GM18508 (cell line): ENCODE measurements at regions not wholly inside any gene's neighbourhood (a gene's known extent, or its start where the extent isn't known, plus 50 kb on each side); places are given as distances from the start of the nearest gene placed in this dataset.
"Not testable (repeated sequence)": the region's sequence is repeated elsewhere in the genome, so short reads cannot be mapped to it uniquely, and the experiment has no call there.

Experiments
- ATAC-seq: cut with Tn5 transposase; IDR thresholded peaks from one replicate; pipeline ENCODE4 v1.9.1; 2021; ENCODE audit warnings: moderate number of reproducible peaks; ENCODE audit not compliant: insufficient read depth, unreplicated experiment

DNA sequence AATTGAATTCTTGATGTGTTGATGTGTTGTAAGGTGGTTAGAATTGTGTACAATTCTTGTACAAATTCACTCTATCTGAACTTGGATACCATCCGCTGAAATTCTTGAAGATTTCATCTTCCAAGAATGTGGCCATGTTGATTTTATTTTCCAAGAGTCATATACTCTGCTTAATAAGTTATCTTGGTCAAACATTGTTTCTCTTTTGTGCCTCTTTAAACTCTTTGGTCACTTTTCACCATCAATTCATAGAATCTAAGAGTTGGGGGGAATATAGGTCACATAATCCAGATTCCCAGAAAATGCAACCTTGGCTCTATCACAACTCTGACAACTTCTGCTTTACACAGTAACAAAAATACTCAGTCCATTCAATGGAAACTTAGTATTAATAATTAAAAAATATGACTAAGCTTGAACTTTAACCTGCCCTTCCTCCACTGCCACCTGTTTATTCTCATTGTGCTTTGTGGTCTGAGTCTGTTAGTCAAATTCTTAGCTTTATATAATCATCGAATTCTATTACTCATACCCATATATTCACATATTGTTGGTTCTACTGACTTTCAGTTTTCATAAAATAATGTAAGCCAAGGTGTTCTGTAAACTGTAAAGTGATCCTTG lies 373.2 kb downstream of the LMO7 start:
- ATAC-seq: peak; percentile 92

DNA sequence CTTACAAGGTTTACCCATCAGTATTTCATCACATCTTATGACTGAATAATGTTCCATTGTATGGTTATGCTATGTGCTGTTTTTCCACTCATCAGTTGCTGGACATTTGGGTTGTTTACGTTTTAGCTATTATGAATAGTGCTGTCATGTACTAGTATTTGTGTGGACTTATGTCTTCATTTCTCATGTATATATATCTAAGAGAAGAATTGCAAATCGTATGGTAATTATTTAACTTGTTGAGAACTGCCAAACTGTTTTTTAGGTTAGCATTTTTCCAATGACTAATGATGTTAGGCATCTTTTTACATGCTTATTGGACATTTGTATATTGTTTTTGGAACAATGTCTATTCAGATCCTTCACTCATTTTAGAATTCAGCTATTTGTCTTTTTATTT lies 368.3 kb downstream of the LMO7 start:
- no peak for ATAC-seq

DNA sequence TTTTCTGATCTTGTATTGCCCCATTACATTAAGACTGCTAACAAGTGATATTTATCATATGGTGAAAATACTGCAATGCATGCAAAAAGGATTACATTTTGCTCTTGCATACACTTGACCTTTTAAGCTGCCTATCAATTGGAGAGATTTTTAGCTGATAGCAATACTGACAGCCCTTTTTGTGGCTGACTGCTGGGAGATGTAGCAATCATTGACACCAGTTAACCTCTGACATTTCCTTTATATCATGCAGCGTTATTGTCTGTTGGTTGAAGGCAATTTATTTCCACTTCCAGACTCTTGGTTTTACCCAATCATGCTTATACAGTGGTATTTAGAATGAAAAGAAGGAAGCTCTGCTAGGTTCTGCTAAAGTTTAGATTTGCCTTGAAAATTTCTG lies 364.0 kb downstream of the LMO7 start:
- ATAC-seq: no peak

DNA sequence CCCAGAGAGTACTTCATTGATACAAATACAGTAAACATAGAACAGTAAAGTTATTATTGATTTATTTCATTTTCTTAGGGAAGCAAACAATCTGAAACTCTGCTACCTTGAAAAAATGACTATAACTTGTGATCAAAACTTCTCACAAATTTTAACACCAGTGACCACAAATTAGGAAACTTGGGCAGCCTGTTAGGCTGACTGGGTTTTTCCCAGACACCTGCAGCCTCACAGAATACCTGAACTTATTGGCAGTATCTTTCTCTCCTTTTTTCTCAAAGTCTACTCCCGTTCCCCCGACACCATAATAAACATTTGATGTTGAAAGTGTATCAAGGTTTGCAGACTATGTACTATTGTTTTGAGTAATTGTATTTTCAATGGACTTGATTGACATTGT lies 360.5 kb downstream of the LMO7 start:
- ATAC-seq: no peak

DNA sequence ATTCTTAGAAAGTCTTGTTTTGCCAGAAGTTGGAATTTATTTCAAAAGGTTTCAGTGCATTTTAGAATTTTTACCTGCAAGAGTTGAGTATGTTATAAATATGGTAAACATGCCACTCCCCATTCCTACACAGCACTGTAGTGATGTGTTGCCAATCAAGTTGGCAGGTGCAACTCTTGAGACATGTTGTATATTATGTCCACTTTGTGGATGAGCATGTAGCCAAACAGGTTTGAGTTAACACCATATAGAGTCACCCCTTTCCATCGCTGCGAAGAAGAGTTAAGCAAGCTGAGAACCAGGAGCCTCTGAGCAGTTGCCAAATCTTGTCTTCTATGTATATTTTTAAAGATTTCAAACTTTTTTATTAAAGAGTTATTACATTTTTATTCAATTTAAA lies 359.8 kb downstream of the LMO7 start:
- no peak for ATAC-seq

DNA sequence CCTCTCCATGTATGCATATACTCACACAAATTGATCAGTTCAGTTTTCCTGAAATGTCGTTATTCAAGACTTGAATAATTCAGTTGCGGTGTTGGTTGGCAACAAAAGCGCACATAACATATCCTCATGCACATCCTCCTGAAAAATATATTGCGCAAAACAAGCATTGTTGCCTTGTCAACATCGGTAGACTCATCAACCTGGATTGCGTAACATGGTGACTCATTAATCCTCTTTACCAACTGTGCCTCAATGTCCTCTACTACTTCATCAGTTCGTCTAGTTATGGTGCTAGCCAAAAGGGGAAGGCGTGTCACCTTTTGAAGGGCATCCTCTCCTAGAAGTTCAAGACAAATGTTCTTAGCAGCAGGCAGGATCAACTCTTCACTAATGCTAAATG lies 357.7 kb downstream of the LMO7 start:
- no peak for ATAC-seq

DNA sequence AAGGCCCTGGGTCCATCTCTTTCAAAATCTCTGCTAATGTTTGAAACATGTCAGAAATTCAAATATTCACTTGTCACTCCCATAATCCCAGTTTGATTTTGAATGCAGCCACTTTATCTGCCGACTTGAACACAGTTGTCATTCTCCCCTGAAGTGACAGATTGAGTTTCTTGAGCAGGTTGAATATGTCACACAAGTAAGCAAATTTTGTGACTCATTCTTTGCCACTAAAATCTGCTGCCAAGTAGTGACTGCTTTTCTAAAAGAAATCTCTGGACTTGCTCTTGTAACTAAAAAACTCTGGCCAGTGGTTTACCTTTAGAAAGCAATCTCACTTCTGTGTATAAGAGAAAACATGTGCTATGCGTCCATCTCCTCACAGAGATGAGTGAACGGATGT lies 357.1 kb downstream of the LMO7 start:
- ATAC-seq: no peak

DNA sequence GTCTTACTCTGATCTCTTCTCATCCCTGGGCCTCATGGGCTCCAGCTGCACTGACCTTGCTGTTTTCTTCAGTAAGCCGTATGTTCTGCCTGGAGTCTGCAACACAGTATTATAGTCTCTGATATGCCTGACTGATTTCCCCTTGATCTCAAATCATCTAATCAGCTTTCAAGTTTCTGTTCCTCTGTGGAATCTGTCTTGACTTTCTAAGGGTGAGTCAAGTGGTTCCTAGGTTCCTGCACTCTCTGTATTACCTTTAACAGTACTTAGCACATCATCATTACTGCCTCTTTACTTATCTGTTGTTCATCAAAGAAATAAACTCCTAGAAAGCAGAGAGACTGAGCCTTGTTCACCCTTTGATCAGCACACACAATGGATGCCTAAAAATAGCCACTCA lies 350.7 kb downstream of the LMO7 start:
- ATAC-seq: peak; percentile 99

DNA sequence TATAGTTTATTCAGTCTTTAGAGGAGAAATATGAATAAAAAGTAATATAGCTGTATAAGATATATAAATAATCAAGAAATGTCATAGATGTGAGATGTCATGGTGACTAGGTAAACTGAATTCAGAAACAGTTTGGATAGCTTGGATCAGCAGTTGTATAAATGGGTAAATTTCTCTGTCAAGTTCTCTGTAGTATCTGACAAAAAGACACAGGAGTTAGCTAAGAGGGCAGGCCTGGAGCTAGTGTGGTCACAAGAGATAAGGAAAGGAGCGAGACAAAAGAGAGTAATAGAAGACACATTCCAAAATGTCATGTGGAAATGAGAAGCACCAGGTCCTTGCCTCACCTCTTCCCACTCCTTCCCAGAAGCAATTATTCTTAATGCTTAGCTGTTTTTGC lies 349.0 kb downstream of the LMO7 start:
- ATAC-seq: no peak

DNA sequence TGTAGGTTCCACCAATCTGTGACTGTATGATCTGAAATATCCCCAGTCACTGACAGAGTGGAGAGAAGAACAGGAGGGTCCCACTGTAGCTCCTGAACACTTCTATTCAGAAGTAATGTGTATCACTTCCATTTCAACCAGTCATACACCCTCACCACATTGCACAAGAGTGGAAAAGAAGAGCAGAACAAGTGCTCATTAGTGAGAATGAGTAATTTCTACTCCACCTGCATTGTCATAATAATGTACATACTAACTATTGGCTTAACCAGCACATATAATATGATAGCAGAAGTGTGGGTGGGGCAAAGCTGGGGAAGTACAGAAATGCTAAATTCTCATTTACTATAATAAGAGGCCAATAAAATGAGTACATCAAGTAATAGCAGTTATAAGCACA lies 342.7 kb downstream of the LMO7 start:
- ATAC-seq: no peak

DNA sequence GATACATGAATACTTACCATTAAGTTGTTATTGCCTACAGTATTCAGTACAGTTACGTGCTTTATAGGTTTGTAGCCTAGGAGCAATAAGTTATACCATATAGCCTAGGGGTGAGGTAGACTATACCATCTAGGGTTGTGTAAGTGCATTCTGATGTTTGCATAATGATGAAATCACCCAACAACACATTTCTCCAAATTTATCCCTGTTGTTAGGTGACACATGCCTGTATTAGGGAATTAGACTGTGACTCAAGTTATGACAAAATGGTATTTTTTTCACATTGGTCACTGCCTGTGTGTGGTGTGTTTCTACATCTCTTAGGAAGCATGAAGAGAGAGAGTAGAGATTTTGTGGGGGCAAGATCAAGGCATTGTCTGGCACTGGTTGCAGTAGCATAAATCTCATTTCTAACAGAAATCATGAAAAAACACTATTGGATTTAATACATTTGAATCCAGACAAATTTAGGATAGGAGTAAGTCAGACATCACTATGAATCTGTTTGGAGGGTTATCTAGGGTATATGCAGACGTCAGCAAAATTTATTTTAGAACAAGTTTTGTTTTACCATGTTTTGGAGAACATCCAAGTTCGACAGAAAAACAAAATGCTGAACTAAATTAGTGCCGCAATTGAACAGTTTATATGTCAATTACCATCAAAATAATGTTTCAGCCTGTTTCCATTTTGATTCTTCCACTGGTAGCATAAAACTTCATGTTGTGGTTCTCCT lies 332.1 kb downstream of the LMO7 start:
- no peak for ATAC-seq

DNA sequence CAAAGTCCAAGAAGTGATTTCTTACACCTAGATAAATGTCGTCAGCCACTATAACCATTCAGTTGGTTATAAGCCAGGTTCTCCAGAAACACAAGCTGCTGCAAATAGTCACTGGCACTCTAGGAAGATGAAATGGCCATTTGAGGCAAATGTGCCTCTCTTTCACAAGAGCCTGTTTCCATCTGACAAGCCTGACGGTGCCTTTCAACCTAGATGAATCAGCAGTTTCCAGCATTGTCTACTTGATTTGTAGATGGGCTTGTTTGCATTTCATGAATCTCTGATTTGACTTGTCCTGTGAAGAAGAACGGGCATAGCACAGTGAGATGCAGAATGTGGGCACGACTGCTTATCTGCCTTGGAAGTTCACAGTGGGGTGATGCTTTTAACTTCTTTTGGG lies 327.2 kb downstream of the LMO7 start:
- ATAC-seq: no peak

DNA sequence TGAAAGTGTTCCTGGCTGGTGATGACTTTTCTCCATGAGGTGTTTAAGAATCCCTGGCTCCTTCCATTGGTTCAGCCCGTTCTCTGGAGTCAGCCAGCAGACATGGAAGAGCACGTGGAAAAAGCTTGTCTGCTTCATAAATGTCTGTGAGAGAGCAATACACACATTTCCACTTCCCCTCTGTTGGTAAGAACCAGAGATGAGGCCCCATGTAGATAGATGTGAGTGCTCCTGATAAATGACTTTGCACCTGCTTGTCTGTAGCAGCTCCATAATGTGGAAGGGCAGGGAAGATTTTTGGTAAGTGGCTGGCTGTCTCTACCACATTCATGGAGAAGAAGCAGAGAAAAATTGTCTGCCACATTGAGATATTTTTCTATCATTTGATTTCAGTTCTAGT lies 325.8 kb downstream of the LMO7 start:
- no peak for ATAC-seq

DNA sequence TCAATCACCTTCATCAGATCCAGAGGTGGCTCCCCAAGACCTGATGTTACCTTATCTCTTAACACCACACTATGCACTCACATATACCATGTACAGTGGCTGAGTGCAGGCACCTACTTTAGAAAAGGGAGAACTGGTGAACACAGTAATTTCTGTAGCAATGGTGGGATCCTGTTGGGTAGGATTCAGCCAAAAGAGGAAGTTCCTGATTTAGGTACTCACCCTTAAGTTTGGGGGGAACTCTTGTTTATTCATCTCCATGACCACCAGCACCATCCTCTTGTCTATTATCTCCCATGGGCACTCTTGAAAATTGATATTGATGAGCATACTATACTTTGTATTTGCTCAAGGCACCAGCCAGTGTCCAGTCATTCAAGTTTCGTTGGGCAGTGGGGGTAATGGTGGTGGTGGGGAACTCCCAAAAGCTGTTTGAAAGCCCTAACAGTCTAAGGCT lies 324.4 kb downstream of the LMO7 start:
- peak; percentile 98 for ATAC-seq

DNA sequence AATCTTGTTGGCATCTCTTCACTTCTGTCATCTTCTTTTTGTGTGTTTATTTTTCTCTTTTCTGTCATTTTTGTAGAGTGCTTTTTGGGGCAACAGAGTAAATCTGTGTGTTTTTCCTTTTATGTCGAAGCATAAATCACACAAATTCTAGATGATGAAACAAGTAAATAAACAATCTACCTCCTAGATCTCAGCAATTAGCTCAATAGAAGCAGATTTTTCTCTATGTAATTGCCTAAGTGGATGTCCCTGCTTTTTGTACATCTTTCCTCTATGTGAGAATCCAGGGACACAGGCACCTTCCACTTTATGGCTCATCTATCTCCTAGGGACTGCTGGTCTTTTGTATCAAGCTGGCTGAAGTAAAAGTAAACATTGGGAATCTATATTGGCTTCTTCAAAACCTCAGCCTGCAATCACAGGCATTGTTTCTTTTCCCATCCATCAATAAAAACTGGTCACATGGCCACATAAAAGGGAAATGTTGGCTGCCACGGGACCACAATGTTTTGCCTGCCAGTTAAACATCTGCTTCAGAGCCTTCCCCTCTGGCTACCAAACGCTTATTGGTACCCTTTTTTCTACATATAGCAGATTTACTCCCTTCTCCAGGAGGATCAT lies 323.8 kb downstream of the LMO7 start:
- no peak for ATAC-seq

DNA sequence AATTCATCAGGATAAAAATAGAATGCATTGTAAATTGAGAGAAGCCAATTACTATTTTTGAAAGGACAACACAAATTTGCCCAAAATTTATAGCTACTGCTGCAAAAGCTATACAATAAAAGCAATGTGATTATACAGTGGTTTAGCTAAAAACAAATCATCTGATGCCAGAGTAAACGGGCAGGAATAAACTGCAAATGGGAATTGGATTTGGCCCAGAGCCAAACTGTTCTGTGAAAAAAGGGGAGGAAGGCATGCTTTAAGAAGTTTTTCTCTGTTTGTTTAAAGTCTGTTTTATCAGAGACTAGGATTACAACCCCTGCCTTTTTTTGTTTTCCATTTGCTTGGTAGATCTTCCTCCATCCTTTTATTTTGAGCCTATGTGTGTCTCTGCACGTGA lies 317.5 kb downstream of the LMO7 start:
- not testable (repeated sequence) for ATAC-seq

DNA sequence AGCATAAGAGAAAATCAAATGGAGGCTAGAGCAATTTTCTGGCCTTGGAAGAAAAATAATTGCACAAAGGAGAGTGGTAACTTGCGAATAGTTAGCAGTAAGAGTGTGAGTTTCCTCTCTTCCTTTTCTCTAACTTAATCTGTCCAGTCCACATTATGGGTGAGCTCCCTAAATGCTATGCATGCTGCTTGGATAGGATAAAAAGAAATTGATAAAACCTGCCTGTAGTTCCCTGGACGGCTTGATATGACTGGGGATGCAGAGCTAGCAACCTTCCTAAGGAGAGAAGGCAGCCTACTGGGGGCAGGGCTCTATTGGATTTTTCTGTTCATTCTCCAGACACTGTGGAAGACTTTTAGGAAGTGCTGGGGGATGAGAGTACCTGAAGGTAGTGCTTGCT lies 311.3 kb downstream of the LMO7 start:
- ATAC-seq: no peak

DNA sequence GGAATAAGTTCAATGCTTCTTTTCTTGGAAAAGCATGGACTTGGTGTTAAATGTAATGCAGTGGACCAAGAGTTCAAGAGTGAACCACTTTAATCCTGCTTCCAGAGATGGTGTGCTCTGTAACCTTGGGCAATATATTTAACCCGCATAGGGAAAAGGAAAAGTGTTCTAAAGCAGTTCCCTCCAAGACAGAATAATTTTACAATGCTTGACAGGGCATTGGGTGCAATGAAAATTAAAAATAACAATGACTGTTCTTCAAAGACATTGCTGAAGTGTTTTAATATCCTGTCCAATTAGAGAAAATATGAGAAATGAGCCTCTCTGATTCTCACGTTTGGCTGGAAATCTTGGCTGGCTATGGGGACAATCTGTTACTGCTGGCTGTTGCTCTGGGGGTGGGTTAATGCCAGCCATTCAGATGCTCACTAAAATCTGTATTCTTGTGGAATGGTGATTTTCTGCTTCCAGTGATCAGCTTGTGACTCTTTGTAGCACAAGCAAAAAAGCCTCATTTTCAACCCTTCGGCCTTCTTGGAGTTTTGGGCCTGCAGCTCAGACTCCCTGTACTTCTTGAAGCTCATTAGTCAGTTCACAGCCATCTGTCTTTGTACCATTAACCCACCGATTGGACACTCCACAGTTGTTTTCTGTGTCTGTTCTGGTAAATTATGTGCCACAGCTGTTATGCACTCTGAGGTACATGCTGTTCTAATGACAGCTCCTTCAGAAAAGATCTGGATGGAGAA lies 310.6 kb downstream of the LMO7 start:
- ATAC-seq: no peak

DNA sequence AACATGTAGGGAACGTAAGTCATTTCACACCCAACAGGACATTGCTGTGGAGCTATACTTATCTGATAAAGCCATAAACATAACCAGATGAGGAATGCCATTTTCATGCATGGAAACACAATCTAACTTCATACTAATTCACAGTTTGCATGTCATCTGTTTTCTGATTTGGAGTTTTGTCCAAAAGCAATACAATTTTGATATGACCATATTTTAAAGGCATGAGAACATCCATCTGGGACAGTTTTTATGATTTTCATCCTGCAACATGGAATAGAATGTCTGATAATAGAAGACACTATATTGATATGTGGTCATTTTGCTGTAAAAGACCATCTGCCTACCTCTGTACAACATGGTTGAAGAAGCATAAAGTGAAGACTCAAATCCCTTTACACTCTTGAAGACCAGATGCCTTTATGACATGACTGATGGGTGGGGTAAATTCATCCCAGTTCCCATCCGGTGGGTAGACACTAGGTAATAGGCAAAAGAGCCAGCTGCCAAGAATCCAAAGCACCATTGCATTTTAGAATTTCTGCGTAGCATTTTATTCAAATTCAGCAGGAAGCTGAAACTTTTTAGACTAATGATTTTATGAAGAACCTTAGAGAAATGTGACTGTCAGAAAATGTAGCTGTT lies 309.8 kb downstream of the LMO7 start:
- no peak for ATAC-seq

DNA sequence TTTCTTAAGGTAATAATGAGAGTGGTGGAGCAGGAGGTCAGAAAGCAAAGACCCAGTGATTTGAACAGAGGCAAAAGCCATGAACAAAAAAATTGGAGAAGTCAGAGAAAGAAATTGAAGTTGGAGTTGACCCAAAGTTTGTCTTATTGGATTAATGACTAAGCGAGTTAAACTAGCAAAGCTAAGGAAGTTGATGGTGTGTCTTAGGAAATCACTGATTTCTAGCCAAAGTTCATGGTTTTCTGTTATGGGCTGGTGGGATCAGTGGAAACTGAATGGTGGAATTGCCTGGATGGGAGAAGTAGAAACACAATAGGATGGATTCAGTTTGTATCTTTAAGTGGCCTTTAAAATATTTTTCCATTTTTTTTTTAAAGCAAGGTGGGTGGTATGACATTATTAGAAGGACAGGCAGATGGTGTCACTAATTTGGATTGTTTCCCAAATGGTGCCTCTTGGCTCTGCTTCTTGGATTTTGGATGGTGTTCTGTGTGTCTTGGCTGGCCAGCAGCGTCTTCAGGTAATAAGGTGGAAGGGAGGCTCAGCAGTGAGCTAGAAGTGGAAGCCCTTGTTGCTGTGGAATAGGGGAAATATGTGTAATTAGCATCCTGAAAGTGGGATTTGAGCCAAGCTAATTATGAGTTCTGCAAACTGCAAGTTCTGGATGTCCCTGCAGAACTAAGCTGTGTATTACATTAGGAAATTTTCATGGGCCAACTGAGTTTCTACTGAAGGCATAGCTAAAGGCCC lies 302.9 kb downstream of the LMO7 start:
- no peak for ATAC-seq
